ENCODE measurements at regions not wholly inside any gene's neighbourhood (a gene's known extent, or its start where the extent isn't known, plus 50 kb on each side); places are given as distances from the start of the nearest gene placed in this dataset.

DNA sequence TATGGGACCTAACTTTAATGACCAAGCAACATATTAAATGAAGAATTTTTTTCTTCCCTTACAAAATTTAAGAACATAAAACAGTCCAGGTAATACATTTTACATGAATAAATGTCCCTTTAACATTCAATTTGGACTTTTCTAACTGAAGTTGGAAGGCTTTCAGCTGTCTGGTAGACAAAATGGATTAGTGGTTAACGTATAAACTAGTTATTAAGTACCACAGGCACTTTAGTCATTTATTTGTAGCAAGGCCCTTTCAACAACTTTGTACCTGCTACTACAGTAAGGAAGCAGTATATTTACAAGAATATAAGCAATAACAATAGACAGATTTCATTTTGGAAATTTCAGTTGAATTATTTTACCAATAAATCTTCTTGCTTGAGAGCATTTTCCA is 152.5 kb upstream of the TENT5D start:
- TF ChIP-seq, protein P1, sequence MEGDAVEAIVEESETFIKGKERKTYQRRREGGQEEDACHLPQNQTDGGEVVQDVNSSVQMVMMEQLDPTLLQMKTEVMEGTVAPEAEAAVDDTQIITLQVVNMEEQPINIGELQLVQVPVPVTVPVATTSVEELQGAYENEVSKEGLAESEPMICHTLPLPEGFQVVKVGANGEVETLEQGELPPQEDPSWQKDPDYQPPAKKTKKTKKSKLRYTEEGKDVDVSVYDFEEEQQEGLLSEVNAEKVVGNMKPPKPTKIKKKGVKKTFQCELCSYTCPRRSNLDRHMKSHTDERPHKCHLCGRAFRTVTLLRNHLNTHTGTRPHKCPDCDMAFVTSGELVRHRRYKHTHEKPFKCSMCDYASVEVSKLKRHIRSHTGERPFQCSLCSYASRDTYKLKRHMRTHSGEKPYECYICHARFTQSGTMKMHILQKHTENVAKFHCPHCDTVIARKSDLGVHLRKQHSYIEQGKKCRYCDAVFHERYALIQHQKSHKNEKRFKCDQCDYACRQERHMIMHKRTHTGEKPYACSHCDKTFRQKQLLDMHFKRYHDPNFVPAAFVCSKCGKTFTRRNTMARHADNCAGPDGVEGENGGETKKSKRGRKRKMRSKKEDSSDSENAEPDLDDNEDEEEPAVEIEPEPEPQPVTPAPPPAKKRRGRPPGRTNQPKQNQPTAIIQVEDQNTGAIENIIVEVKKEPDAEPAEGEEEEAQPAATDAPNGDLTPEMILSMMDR (IDR thresholded peaks at IDR 0.05): no peak
- no peak for TF ChIP-seq POLR2A (IDR thresholded peaks at IDR 0.05)

Measured in thyroid gland (tissue), 4 donors.